Liver (tissue), 8 donors: ENCODE measurements at regions not wholly inside any gene's neighbourhood (a gene's known extent, or its start where the extent isn't known, plus 50 kb on each side); places are given as distances from the start of the nearest gene placed in this dataset.

ENCODE experiments used
- DNase-seq: peaks from one replicate; pipeline ENCODE4 v3.0.0-alpha.2; 2017; ENCODE audit warnings: low spot score
- H3K27ac ChIP-seq, 2 donors: one replicate each; pipeline ENCODE4 v1.7.0; 2013; ENCODE audit warnings: inconsistent platforms in 2 of 2, low read length in 2 of 2, control low read depth in 1 of 2, low read depth in 1 of 2, mild to moderate bottlenecking in 1 of 2
- H3K27me3 ChIP-seq, 4 donors: one replicate each; pipeline versions ENCODE4 v1.6.1 to v1.7.0; 2013; ENCODE audit warnings: low read length in 3 of 4, inconsistent platforms in 1 of 4, mild to moderate bottlenecking in 1 of 4, moderate library complexity in 1 of 4; ENCODE audit not compliant: control insufficient read depth in 4 of 4, insufficient read depth in 4 of 4
- H3K36me3 ChIP-seq, 4 donors: one replicate each; pipeline versions ENCODE4 v1.6.1 to v1.7.0; 2013; ENCODE audit warnings: low read length in 3 of 4, mild to moderate bottlenecking in 3 of 4, low read depth in 1 of 4, moderate library complexity in 1 of 4; ENCODE audit not compliant: control insufficient read depth in 4 of 4, insufficient read depth in 3 of 4
- H3K4me1 ChIP-seq, 4 donors: one replicate each; pipeline versions ENCODE4 v1.6.1 to v1.7.0; 2013; ENCODE audit warnings: low read length in 3 of 4, mild to moderate bottlenecking in 3 of 4, moderate library complexity in 1 of 4; ENCODE audit not compliant: control insufficient read depth in 4 of 4, insufficient read depth in 4 of 4
- H3K4me3 ChIP-seq, 3 donors: one replicate each; pipeline versions ENCODE4 v1.6.1 to v1.7.0; 2013; ENCODE audit warnings: low read length in 3 of 3, control low read depth in 1 of 3, low read depth in 1 of 3, mild to moderate bottlenecking in 1 of 3
- H3K9ac ChIP-seq, 2 donors: one replicate each; pipeline ENCODE4 v1.7.0; 2013; ENCODE audit warnings: low read length in 2 of 2, mild to moderate bottlenecking in 2 of 2, moderate library complexity in 2 of 2, control low read depth in 1 of 2, low read depth in 1 of 2
- H3K9me3 ChIP-seq, 4 donors: one replicate each; pipeline versions ENCODE4 v1.6.1 to v1.7.0; 2013; ENCODE audit warnings: low read length in 3 of 4; ENCODE audit not compliant: control insufficient read depth in 4 of 4
- EGR1 ChIP-seq, 2 donors: IDR thresholded peaks; 2 replicates each; pipeline ENCODE4 v1.6.1; 2016 to 2018; ENCODE audit warnings: antibody characterized with exemption in 2 of 2, low read depth in 2 of 2
- FOXA1 ChIP-seq: IDR thresholded peaks from 2 replicates; pipeline ENCODE4 v1.6.1; 2016; ENCODE audit warnings: antibody characterized with exemption
- FOXA2 ChIP-seq: IDR thresholded peaks from 2 replicates; pipeline ENCODE4 v1.6.1; 2016; ENCODE audit warnings: antibody characterized with exemption
- GABPA ChIP-seq, 2 donors: IDR thresholded peaks in 1 of 2; conservative IDR thresholded peaks in 1 of 2; 2 replicates each; pipeline ENCODE4 v1.6.1; 2016; ENCODE audit warnings: antibody characterized with exemption in 2 of 2, mild to moderate bottlenecking in 1 of 2, moderate library complexity in 1 of 2
- HNF4A ChIP-seq, 2 donors: conservative IDR thresholded peaks; 2 replicates each; pipeline ENCODE4 v1.6.1; 2016; ENCODE audit warnings: antibody characterized with exemption in 2 of 2, mild to moderate bottlenecking in 2 of 2
- HNF4G ChIP-seq: IDR thresholded peaks from 2 replicates; pipeline ENCODE4 v1.6.1; 2016; ENCODE audit warnings: antibody characterized with exemption
- JUND ChIP-seq, 2 donors: IDR thresholded peaks; 2 replicates each; pipeline ENCODE4 v1.6.1; 2016; ENCODE audit warnings: antibody characterized with exemption in 2 of 2
- NR2F2 ChIP-seq: IDR thresholded peaks from 2 replicates; pipeline ENCODE4 v1.6.1; 2016; ENCODE audit warnings: antibody characterized with exemption
- RAD21 ChIP-seq, 2 donors: IDR thresholded peaks; 2 replicates each; pipeline ENCODE4 v1.6.1; 2016; ENCODE audit warnings: antibody characterized with exemption in 2 of 2, mild to moderate bottlenecking in 2 of 2
- RXRA ChIP-seq, 2 donors: IDR thresholded peaks; 2 replicates each; pipeline ENCODE4 v1.6.1; 2017 to 2018; ENCODE audit warnings: antibody characterized with exemption in 2 of 2, mild to moderate bottlenecking in 1 of 2
- TAF1 ChIP-seq: conservative IDR thresholded peaks from 2 replicates; pipeline ENCODE4 v1.6.1; 2016; ENCODE audit warnings: antibody characterized with exemption, mild to moderate bottlenecking
- YY1 ChIP-seq: IDR thresholded peaks from 2 replicates; pipeline ENCODE4 v1.6.1; 2016; ENCODE audit warnings: antibody characterized with exemption, mild to moderate bottlenecking
- WGBS: extraction: QIAGEN DNeasy Blood & Tissue Kit; methylation state at CpG from one replicate; pipeline ENCODE4 v1.1.7; 2013; 5-methylcytosine and 5-hydroxymethylcytosine counted together
- TF ChIP-seq, protein P1 (sequence below): IDR thresholded peaks from 2 replicates; pipeline ENCODE4 v1.6.1; 2016; ENCODE audit warnings: antibody characterized with exemption, mild to moderate bottlenecking
- TF ChIP-seq, protein P2 (sequence below): IDR thresholded peaks from 2 replicates; pipeline ENCODE4 v1.6.1; 2016; ENCODE audit warnings: antibody characterized with exemption
- TF ChIP-seq, protein P3 (sequence below): IDR thresholded peaks from 2 replicates; pipeline ENCODE4 v1.6.1; 2016; ENCODE audit warnings: antibody characterized with exemption
- TF ChIP-seq, protein P4 (sequence below): fragments of 150-350 bp; IDR thresholded peaks from 2 replicates; pipeline ENCODE4 v1.5.1; 2017; ENCODE audit warnings: improper control_type of control experiment, low read depth, low read length; ENCODE audit not compliant: missing input control
- TF ChIP-seq, protein P5 (sequence below): IDR thresholded peaks from 2 replicates; pipeline ENCODE4 v1.6.1; 2016; ENCODE audit warnings: antibody characterized with exemption
- donor health status: healthy.
- donor health status: healthy.
- donor health status: healthy.
- donor health status: healthy.
- donor health status: healthy.

DNA sequence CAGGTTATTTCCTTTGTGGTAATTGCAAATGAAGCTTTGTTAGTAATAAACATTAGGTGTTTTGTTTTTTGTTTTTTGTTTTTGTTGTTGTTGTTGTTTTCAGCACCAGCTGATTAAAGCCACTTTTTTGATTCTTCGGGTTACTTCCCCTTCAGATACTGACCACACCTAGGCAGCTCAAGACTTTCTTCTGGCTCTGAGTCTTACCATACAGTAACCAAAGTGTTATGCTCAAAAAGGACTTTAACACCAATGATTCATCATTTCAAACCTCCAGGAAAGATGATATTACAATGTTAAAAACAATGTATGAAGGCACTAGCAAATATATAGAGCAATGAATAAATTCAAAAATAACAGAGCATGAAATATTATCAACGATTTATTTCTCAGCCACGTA is 265.2 kb upstream of the SP8 start:
- DNase-seq = no peak
- Histone ChIP-seq H3K4me1 (no peaks in the 10 kb centered on the region), H3K27me3 (peaks cover 0 to 3% (median 0%) of the 10 kb centered on the region in 4 donors), H3K27ac (no peak overlapping the region), H3K9ac (no peak overlapping the region), H3K36me3 (no peaks in the 10 kb centered on the region), H3K4me3 (no peak overlapping the region), H3K9me3 (no peaks in the 10 kb centered on the region)
- 85% methylated on average over 3 of the region's 3 CpGs for WGBS
- TF ChIP-seq JUND (IDR thresholded peaks at IDR 0.05) = no peak
- TF ChIP-seq RAD21 (IDR thresholded peaks at IDR 0.05) = no peak
- TF ChIP-seq, protein P1, sequence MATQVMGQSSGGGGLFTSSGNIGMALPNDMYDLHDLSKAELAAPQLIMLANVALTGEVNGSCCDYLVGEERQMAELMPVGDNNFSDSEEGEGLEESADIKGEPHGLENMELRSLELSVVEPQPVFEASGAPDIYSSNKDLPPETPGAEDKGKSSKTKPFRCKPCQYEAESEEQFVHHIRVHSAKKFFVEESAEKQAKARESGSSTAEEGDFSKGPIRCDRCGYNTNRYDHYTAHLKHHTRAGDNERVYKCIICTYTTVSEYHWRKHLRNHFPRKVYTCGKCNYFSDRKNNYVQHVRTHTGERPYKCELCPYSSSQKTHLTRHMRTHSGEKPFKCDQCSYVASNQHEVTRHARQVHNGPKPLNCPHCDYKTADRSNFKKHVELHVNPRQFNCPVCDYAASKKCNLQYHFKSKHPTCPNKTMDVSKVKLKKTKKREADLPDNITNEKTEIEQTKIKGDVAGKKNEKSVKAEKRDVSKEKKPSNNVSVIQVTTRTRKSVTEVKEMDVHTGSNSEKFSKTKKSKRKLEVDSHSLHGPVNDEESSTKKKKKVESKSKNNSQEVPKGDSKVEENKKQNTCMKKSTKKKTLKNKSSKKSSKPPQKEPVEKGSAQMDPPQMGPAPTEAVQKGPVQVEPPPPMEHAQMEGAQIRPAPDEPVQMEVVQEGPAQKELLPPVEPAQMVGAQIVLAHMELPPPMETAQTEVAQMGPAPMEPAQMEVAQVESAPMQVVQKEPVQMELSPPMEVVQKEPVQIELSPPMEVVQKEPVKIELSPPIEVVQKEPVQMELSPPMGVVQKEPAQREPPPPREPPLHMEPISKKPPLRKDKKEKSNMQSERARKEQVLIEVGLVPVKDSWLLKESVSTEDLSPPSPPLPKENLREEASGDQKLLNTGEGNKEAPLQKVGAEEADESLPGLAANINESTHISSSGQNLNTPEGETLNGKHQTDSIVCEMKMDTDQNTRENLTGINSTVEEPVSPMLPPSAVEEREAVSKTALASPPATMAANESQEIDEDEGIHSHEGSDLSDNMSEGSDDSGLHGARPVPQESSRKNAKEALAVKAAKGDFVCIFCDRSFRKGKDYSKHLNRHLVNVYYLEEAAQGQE = no peak
- no peak for TF ChIP-seq TAF1
- TF ChIP-seq NR2F2 = no peak
- TF ChIP-seq FOXA1 = no peak
- TF ChIP-seq, protein P2, sequence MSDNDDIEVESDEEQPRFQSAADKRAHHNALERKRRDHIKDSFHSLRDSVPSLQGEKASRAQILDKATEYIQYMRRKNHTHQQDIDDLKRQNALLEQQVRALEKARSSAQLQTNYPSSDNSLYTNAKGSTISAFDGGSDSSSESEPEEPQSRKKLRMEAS = no peak
- TF ChIP-seq, protein P3, sequence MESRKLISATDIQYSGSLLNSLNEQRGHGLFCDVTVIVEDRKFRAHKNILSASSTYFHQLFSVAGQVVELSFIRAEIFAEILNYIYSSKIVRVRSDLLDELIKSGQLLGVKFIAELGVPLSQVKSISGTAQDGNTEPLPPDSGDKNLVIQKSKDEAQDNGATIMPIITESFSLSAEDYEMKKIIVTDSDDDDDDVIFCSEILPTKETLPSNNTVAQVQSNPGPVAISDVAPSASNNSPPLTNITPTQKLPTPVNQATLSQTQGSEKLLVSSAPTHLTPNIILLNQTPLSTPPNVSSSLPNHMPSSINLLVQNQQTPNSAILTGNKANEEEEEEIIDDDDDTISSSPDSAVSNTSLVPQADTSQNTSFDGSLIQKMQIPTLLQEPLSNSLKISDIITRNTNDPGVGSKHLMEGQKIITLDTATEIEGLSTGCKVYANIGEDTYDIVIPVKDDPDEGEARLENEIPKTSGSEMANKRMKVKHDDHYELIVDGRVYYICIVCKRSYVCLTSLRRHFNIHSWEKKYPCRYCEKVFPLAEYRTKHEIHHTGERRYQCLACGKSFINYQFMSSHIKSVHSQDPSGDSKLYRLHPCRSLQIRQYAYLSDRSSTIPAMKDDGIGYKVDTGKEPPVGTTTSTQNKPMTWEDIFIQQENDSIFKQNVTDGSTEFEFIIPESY = no peak
- TF ChIP-seq YY1 = no peak

DNA sequence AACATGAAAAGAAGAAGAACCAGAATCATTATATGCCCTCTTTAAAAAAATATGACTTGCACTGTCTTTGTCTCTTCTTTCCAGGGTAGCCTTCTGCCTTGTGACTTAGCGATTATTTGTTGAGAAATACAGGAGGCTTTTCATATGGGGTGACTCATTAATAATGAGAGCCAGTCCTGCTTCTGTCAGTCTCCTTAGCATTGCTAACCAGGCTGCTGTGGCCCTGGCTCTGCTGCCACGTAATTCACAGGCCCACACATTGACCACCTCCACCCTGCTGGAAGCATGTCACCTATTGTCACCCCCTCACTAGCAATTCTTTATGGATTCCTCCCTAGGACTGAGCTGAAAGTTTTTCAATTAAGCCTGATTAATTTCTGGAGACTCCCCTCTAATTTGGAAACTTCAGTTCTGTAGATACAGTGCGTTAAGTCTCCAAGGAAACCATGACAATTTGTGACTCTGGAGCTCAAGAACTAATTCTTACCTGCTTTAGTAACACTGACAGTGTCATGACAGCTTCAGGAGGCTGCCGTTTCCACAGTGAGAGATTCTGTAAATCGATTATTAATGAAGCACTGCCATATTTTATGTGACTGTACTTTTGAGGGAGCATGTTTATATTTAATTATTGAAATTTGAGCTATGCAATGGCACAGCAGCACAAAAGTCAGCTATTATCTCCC is 267.9 kb upstream of the SP8 start:
- Histone ChIP-seq H3K27me3 (peaks cover 0 to 3% (median 0%) of the 10 kb centered on the region in 4 donors), H3K9me3 (no peaks in the 10 kb centered on the region), H3K4me1 (no peaks in the 10 kb centered on the region), H3K9ac (no peak overlapping the region), H3K4me3 (no peak overlapping the region), H3K27ac (no peak overlapping the region), H3K36me3 (no peaks in the 10 kb centered on the region)
- no peak for DNase-seq
- WGBS = 80% methylated on average over 5 of the region's 5 CpGs
- TF ChIP-seq GABPA (IDR thresholded peaks at IDR 0.05 in 1 of 2, conservative IDR thresholded peaks at IDR 0.05 in 1 of 2) = no peak
- TF ChIP-seq, protein P2 = no peak
- no peak for TF ChIP-seq YY1
- no peak for TF ChIP-seq HNF4A (conservative IDR thresholded peaks at IDR 0.05)
- no peak for TF ChIP-seq JUND (IDR thresholded peaks at IDR 0.05)
- no peak for TF ChIP-seq TAF1
- TF ChIP-seq, protein P3 = no peak
- no peak for TF ChIP-seq FOXA2
- TF ChIP-seq NR2F2 = no peak
- no peak for TF ChIP-seq RXRA (IDR thresholded peaks at IDR 0.05)
- TF ChIP-seq, protein P4, sequence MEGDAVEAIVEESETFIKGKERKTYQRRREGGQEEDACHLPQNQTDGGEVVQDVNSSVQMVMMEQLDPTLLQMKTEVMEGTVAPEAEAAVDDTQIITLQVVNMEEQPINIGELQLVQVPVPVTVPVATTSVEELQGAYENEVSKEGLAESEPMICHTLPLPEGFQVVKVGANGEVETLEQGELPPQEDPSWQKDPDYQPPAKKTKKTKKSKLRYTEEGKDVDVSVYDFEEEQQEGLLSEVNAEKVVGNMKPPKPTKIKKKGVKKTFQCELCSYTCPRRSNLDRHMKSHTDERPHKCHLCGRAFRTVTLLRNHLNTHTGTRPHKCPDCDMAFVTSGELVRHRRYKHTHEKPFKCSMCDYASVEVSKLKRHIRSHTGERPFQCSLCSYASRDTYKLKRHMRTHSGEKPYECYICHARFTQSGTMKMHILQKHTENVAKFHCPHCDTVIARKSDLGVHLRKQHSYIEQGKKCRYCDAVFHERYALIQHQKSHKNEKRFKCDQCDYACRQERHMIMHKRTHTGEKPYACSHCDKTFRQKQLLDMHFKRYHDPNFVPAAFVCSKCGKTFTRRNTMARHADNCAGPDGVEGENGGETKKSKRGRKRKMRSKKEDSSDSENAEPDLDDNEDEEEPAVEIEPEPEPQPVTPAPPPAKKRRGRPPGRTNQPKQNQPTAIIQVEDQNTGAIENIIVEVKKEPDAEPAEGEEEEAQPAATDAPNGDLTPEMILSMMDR = no peak
- TF ChIP-seq FOXA1 = no peak
- TF ChIP-seq, protein P5, sequence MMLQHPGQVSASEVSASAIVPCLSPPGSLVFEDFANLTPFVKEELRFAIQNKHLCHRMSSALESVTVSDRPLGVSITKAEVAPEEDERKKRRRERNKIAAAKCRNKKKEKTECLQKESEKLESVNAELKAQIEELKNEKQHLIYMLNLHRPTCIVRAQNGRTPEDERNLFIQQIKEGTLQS = no peak
- TF ChIP-seq, protein P1 = no peak
- no peak for TF ChIP-seq RAD21 (IDR thresholded peaks at IDR 0.05)
- no peak for TF ChIP-seq HNF4G
- TF ChIP-seq EGR1 (IDR thresholded peaks at IDR 0.05; ENCODE audit: low read depth in 2 of 2) = no peak
